ENCODE measurements at regions not wholly inside any gene's neighbourhood (a gene's known extent, or its start where the extent isn't known, plus 50 kb on each side); places are given as distances from the start of the nearest gene placed in this dataset.

GRCh38 chr2:71919708-71920107, 228.0 kb downstream of the CYP26B1 start:
- DNase-seq, result no peak

GRCh38 chr2:71910277-71910676, 237.4 kb downstream of the CYP26B1 start:
- DNase-seq, result no peak

DNA sequence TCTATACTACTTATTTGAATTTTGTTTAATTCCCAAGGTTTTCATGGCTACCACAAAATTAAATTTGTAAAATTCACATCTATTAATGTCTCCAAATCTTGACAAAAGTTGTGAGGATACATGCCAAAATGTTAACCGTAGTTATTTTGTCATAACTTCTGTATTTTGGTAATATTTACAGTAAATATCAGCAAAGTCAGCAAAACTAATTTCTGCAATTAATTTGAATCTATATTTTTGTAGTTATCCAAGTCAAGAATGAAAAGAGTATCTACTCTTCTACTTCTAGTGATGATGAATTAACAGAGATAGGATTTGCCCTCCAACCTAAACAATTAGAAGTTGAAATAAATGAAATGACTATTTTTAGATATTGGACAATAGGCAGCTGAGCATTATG, 238.9 kb downstream of the CYP26B1 start:
- DNase-seq, result no peak

DNA sequence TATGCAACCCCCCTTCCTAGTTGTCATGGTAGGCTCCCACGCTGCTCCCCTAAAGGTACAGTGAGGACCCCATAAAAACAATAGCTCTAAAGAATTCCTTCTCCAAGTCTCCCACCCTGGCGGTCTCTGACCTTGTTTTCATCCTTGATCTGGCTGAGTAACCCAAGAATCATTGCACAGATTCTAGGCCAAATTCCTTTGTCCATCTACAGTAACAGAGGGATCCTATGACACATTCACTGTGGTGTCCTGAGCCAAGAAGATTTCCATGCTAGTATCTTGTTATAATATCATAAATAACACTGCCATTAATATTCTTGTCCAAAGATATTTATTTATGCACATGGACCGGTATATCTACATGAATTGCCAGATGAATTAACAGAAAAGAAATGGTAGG, 240.2 kb downstream of the CYP26B1 start:
- DNase-seq, result no peak

DNA sequence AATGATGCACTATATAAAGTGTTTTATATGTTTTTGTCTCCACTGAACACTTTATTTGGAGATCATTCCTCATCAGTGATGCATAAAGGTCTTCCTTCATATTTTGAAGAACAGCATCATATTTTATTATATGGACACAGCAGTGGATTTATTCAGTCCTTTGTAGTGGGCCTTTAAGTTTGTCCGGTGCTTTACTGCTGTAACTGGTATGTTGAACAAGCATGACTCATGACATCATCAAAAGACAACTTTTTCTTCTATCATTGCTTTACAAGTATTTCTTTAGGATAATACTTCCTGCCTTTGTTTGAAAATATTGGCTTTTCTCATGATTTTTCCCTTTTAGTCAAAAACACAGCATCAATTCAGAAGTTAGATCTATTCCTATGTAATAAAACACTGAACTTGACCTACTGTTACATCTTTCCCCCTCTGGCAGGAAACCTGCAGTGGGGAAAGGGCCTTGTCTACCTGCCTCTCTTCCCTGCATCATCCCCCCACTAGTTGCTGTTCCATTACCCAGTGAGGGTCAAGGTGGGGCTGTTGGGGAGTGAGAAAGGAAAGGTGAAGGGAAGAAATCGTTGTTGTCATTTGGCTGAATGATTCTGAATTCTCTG, 241.2 kb downstream of the CYP26B1 start:
- no peak for DNase-seq

GRCh38 chr2:71905205-71905604, 242.5 kb downstream of the CYP26B1 start:
- DNase-seq, result no peak

DNA sequence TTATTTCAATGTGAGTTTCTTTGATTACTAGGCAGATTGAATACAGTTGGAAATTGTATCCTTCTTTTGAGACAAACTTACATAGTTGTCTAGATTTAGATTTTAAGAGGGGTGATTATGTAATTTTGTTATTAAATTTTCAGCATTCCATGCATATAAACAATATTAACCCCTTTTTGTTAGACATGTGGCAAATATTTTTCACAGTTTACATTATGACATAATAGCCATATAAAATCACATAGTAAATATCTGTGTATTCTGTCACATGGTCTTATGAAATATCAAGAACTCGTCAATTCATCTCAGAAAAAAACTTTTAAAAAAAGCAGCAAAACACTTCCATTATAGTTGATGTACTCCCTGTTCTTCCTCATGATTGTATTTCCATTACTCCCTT, 243.8 kb downstream of the CYP26B1 start:
- DNase-seq, result no peak

DNA sequence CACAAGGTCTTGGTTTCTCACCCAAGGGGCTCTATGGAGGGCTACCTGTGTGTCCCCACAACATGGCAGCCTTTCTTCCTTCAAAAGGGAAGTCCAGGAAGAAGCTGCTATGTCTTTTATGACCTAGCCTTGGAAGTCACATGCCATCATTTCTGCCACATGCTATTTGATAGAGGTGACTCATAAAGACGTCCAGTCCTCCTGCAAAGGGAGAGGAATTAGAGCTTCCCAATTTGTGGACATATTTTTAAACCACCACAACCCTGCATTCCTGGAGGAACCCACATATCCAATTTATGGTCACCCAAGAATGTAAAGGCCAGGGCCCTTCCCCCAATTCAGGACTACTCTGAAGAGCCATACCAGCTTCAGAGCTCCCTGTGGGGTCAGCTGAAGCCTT, 246.2 kb downstream of the CYP26B1 start:
- no peak for DNase-seq

- no peak for DNase-seq
Measured at GRCh38 chr2:71898851-71899681, 248.6 kb downstream of the CYP26B1 start.

DNA sequence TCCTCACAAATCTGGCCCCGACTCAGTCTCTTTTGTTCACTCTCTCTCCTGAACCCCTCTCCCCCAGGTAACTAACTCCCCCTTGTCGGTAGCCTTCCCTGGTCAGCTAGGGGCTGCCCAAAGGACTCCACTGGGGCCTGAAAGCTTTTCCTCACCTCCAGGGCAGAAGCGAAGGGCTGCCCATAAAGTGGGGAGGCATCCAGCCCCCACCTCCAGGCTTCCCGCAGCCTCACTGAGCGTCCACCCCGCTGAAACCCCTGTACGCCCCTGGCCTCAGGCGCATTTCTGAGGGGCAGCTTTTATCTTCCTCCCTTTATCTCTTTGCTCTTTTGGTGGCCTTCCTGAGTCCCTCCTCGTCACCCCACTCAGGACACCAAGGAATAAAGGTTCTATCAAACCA, 249.3 kb downstream of the CYP26B1 start:
- DNase-seq, result no peak

GRCh38 chr2:71897836-71898235, 249.8 kb downstream of the CYP26B1 start:
- no peak for DNase-seq

DNA sequence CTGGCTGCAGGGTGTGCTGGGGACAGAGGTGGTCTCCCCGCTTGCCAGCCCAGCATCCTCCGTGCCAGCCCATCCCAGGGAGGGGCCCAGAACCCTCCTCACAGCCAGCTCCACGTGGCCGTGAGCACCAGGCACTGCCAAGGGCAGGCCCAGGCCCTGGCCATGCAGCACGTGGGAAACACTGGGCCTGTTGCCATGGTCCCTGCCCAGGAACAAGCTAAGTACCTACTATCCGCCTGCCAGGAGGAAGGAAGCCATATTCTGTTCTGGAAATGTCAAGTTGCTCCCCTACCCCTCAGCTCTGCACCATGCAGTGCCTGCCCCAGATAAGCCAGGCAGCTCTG, 250.6 kb downstream of the CYP26B1 start:
- peak; percentile 35 for DNase-seq

GRCh38 chr2:71896385-71897136, 251.1 kb downstream of the CYP26B1 start:
- no peak for DNase-seq

- no peak for DNase-seq
Measured at GRCh38 chr2:71895320-71896161, 252.1 kb downstream of the CYP26B1 start.

DNA sequence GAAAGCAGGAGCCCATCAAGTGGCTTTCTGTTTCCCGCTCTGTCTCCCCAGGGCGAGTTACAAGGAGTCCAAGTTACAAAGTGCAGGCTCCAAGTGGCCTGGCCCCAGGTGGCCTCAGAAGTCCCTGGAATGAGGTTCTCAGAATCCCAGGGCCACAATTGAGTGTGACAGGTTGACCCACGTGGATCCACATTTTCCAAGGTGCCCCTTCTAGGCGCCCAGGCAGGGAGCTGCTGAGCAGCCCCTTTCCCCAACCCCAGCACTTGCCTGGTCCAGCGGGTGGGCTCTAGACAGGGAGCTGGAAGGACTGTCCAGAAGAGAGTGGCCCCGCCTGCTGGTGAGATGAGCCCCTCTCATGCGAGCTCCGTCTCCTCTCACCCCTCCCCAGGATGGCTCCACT, 253.4 kb downstream of the CYP26B1 start:
- DNase-seq, result no peak

DNA sequence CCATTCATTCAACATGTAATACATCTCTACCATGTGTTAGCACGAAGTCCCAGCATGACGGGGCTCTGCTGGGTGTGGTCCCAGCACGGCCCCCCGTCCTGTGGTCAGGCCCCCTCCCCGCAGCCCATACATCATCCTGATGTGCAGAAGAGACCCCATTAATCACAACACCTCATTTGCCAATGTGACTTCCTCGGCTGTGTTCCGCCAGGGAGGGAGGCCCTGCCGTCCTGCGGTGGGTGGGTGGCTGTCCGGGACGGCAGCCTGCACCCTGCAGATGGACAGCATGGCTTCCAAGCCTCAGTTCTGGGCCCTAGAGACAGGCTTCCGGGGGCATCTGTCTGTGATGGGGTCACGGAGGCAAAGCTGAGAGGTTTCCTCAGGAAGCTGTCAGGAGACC, 254.0 kb downstream of the CYP26B1 start:
- no peak for DNase-seq

- no peak for DNase-seq
Measured at GRCh38 chr2:71892896-71893295, 254.8 kb downstream of the CYP26B1 start.

- DNase-seq, result no peak
Measured at GRCh38 chr2:71892423-71892730, 255.3 kb downstream of the CYP26B1 start.

- DNase-seq, result peak; percentile 91
Measured at GRCh38 chr2:71891719-71892422, 255.8 kb downstream of the CYP26B1 start.

DNA sequence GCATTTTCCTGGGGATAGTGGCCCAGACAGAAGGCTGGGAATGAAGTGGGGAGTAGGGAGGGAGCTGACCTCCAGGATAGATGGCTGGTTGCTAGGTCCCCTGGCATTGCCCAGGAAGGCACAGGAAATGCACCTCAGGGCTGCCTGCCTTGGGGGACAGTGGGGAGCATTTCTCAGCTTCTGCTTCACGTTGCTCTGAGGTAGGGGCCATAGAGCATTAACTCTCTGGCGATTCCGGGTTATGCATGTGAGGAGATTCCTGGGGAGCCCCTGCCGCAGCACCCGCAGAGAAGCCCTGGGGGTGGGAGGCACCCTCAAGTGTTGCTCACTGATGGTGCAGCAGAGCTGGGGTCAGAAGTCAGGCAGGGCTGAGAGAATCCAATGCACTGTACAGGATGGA, 256.5 kb downstream of the CYP26B1 start:
- no peak for DNase-seq

GRCh38 chr2:71889759-71890684, 257.6 kb downstream of the CYP26B1 start:
- no peak for DNase-seq
